K562 (cell line): ENCODE measurements at regions not wholly inside any gene's neighbourhood (a gene's known extent, or its start where the extent isn't known, plus 50 kb on each side); places are given as distances from the start of the nearest gene placed in this dataset.

Experiments used
- ATAC-seq: fragments of 200-7000 bp; cut with Tn5 transposase; 3 replicates; pipeline ENCODE4 v1.9.1; 2020; ENCODE audit warnings: moderate library complexity
- BruUV-seq: library from RNA; stranded (reverse); fragments of 400-500 nt; replicated peaks from 2 replicates; lab custom pipeline; 2021; lab: Mats Ljungman, UMichigan
- CTCF ChIA-PET: fragments of 300-600 bp; formaldehyde crosslinking; extraction: SDS; loops from one replicate; lab custom pipeline; 2021; ENCODE audit warnings: low intra/inter-chr PET ratio; lab: Yijun Ruan, JAX
- POLR2A ChIA-PET: fragments of 300-600, 350-650 bp; sonication (Branson Sonifier 250); formaldehyde crosslinking; extraction: SDS; loops from one replicate; lab custom pipeline; 2021; ENCODE audit warnings: antibody characterized with exemption, inconsistent platforms; lab: Yijun Ruan, JAX
- DNase-seq, 4 experiments: peaks; one replicate each; pipeline versions ENCODE4 v3.0.0 to v3.0.0-alpha.2; 2011 to 2018; ENCODE audit warnings: low spot score in 3 of 4, mixed read lengths in 3 of 4; ENCODE audit errors: extremely low read depth in 1 of 4
- FAIRE-seq: peaks from 2 replicates; lab custom pipeline; 2011; peaks lifted over from hg19 to GRCh38; lab: Jason Lieb, UNC
- H2AFZ ChIP-seq: 2 replicates; pipeline ENCODE4 v1.6.0; 2011; ENCODE audit warnings: low read depth, low read length, control low read depth, inconsistent platforms
- H3K27ac ChIP-seq: fragments of 200-600 bp; 3 replicates; pipeline ENCODE4 v1.8.0; 2011; ENCODE audit warnings: low read depth, mild to moderate bottlenecking, control low read depth, inconsistent platforms, low read length, moderate library complexity, mixed read lengths; ENCODE audit errors: extremely low read depth
- H3K27me3 ChIP-seq, 2 experiments: fragments of 300-600 bp in 1 of 2; 2 replicates in 1 of 2; 3 replicates in 1 of 2; pipeline versions ENCODE4 v1.6.0 to v1.8.0; 2011; ENCODE audit warnings: inconsistent platforms in 2 of 2, low read length in 2 of 2, mild to moderate bottlenecking in 1 of 2, mixed read lengths in 1 of 2, moderate library complexity in 1 of 2; ENCODE audit not compliant: control insufficient read depth in 2 of 2, insufficient read depth in 2 of 2
- H3K36me3 ChIP-seq: fragments of 300-600 bp; 3 replicates; pipeline ENCODE4 v1.8.0; 2011; ENCODE audit warnings: mild to moderate bottlenecking, low read length, inconsistent platforms; ENCODE audit not compliant: control insufficient read depth, insufficient read depth
- H3K4me1 ChIP-seq, 2 experiments: fragments of 200-600 bp in 1 of 2; replicated peaks in 1 of 2; 2 replicates in 1 of 2; 3 replicates in 1 of 2; pipeline versions ENCODE4 v1.5.1 to v1.8.0; 2011; ENCODE audit warnings: inconsistent platforms in 2 of 2, low read length in 2 of 2, mild to moderate bottlenecking in 1 of 2, mixed read lengths in 1 of 2, moderate library complexity in 1 of 2; ENCODE audit not compliant: control insufficient read depth in 2 of 2, insufficient read depth in 2 of 2
- H3K4me2 ChIP-seq: 2 replicates; pipeline ENCODE4 v1.6.1; 2011; ENCODE audit warnings: low read length, control low read depth, inconsistent platforms, mixed read lengths; ENCODE audit not compliant: insufficient read depth
- H3K4me3 ChIP-seq: fragments of 200-600 bp; sonication (generic), shearing (Covaris generic); 2 replicates; pipeline ENCODE4 v1.5.1; 2016; ENCODE audit warnings: control low read depth, inconsistent platforms
- H3K79me2 ChIP-seq: fragments of 200-600 bp; 3 replicates; pipeline ENCODE4 v1.8.0; 2011; ENCODE audit warnings: low read length, inconsistent platforms; ENCODE audit not compliant: control insufficient read depth, insufficient read depth
- H3K9ac ChIP-seq, 2 experiments: 2 replicates each; pipeline versions ENCODE4 v1.6.0 to v1.6.1; 2011; ENCODE audit warnings: low read depth in 2 of 2, low read length in 2 of 2, control low read depth in 1 of 2, inconsistent platforms in 1 of 2, mild to moderate bottlenecking in 1 of 2, mixed read lengths in 1 of 2; ENCODE audit not compliant: insufficient read depth in 1 of 2
- H3K9me1 ChIP-seq: one replicate; pipeline ENCODE4 v1.6.0; 2011; ENCODE audit warnings: inconsistent platforms, mild to moderate bottlenecking, low read length, moderate library complexity; ENCODE audit not compliant: control insufficient read depth, insufficient read depth
- H3K9me3 ChIP-seq: replicated peaks from 2 replicates; pipeline ENCODE4 v1.5.1; 2011; ENCODE audit warnings: low read depth, low read length, inconsistent platforms; ENCODE audit not compliant: control insufficient read depth, insufficient read depth
- H4K20me1 ChIP-seq: replicated peaks from 2 replicates; pipeline ENCODE4 v1.6.1; 2011; ENCODE audit warnings: low read length, inconsistent platforms, mixed read lengths; ENCODE audit not compliant: control insufficient read depth, insufficient read depth
- ETV5 ChIP-seq: sonication (generic); formaldehyde crosslinking; IDR thresholded peaks from 2 replicates; pipeline ENCODE4 v1.4.0; 2020; ENCODE audit warnings: low read depth, mild to moderate bottlenecking, missing genetic modification reagents
- MGA ChIP-seq: fragments of 450-650 bp; IDR thresholded peaks from 2 replicates; pipeline ENCODE4 v1.6.1; 2016; ENCODE audit warnings: mild to moderate bottlenecking, moderate library complexity
- PHB2 ChIP-seq: fragments of 450-650 bp; IDR thresholded peaks from 2 replicates; pipeline ENCODE4 v1.6.1; 2017; ENCODE audit warnings: low read depth
- POU5F1 ChIP-seq: fragments of 150-350 bp; IDR thresholded peaks from 2 replicates; pipeline ENCODE4 v1.6.1; 2014; ENCODE audit warnings: borderline replicate concordance, low read length, low read depth, mild to moderate bottlenecking; ENCODE audit not compliant: partially characterized antibody
- ZNF347 ChIP-seq: fragments of 450-650 bp; formaldehyde crosslinking; IDR thresholded peaks from 2 replicates; pipeline ENCODE4 v1.4.0; 2020; ENCODE audit warnings: low read depth, mild to moderate bottlenecking, moderate library complexity
- in situ Hi-C: fragments of 300-500 bp; cut with MboI; formaldehyde crosslinking; loops from 4 replicates; pipeline ENCODE4 v1.15.0; 2018; ENCODE audit warnings: inconsistent platforms, mixed read lengths
- intact Hi-C: fragments of 100-400 bp; cut with micrococcal nuclease; formaldehyde crosslinking; loops from 2 replicates; pipeline ENCODE4 v1.14.2; 2022
- TF ChIP-seq, protein P1 (sequence below): fragments of 450-650 bp; IDR thresholded peaks from 2 replicates; pipeline ENCODE4 v1.6.1; 2016; ENCODE audit warnings: antibody characterized with exemption
- TF ChIP-seq, protein P2 (sequence below): IDR thresholded peaks from 2 replicates; pipeline ENCODE4 v1.6.1; 2011; ENCODE audit not compliant: insufficient read length; ENCODE audit errors: extremely low read depth

- Histone ChIP-seq H3K79me2 (no peaks in the 10 kb centered on the region), H3K27me3 (no peaks in the 10 kb centered on the region), H3K4me2 (no peak overlapping the region), H3K36me3 (no peaks in the 10 kb centered on the region), H3K9ac (no peak overlapping the region), H3K27ac (no peak overlapping the region), H3K4me3 (no peak overlapping the region), H3K9me1 (no peaks in the 10 kb centered on the region), H4K20me1 (no peaks in the 10 kb centered on the region), H2AFZ (no peak overlapping the region), H3K9me3 (no peaks in the 10 kb centered on the region), H3K4me1 (no peaks in the 10 kb centered on the region)
- in situ Hi-C loops: no loop called here
- FAIRE-seq (no peak), ATAC-seq (no peak), DNase-seq (no peak)
- BruUV-seq: no TSS peak
- POLR2A ChIA-PET: no interaction called here
- CTCF ChIA-PET: no interaction called here
- intact Hi-C loops: no loop called here
- TF ChIP-seq, protein P1, sequence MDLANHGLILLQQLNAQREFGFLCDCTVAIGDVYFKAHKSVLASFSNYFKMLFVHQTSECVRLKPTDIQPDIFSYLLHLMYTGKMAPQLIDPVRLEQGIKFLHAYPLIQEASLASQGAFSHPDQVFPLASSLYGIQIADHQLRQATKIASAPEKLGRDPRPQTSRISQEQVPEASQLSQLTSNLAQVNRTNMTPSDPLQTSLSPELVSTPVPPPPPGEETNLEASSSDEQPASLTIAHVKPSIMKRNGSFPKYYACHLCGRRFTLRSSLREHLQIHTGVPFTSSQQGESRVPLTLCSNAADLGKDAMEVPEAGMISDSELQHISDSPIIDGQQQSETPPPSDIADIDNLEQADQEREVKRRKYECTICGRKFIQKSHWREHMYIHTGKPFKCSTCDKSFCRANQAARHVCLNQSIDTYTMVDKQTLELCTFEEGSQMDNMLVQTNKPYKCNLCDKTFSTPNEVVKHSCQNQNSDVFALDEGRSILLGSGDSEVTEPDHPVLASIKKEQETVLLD: no peak
- TF ChIP-seq PHB2: no peak
- TF ChIP-seq ETV5: no peak
- TF ChIP-seq, protein P2, sequence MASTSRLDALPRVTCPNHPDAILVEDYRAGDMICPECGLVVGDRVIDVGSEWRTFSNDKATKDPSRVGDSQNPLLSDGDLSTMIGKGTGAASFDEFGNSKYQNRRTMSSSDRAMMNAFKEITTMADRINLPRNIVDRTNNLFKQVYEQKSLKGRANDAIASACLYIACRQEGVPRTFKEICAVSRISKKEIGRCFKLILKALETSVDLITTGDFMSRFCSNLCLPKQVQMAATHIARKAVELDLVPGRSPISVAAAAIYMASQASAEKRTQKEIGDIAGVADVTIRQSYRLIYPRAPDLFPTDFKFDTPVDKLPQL: no peak
- no peak for TF ChIP-seq ZNF347 (CRISPR knock-in tag)
- TF ChIP-seq POU5F1: no peak
- no peak for TF ChIP-seq MGA
These were observed 114.8 kb upstream of the PRICKLE1 start for GRCh38 chr12:42704340-42704739.
